Astrocyte of the spinal cord (primary cell): ENCODE measurements at regions not wholly inside any gene's neighbourhood (a gene's known extent, or its start where the extent isn't known, plus 50 kb on each side); places are given as distances from the start of the nearest gene placed in this dataset.

Experiments
- DNase-seq: peaks from one replicate; pipeline ENCODE4 v3.0.0; 2011; ENCODE audit warnings: low read depth, low spot score
- H3K4me3 ChIP-seq: 2 replicates; pipeline ENCODE4 v1.5.1; 2011; ENCODE audit warnings: low read depth, mild to moderate bottlenecking, low read length, moderate library complexity
- CTCF ChIP-seq: IDR thresholded peaks from 2 replicates; pipeline ENCODE4 v1.5.1; 2012; ENCODE audit warnings: low read depth, mild to moderate bottlenecking, low read length, inconsistent platforms
- in situ Hi-C: cut with HindIII; loops from 2 replicates; pipeline ENCODE4 v1.10.0; 2017; ENCODE audit warnings: low sequenced_read_pairs

GRCh38 chr2:23327887-23328286 is 57.1 kb upstream of the KLHL29 start:
- no peak overlapping the region for H3K4me3 ChIP-seq
- no peak for DNase-seq
- TF ChIP-seq CTCF: no peak
- in situ Hi-C loops: no loop called here

GRCh38 chr2:23330214-23330613 is 54.8 kb upstream of the KLHL29 start:
- H3K4me3 ChIP-seq: no peak overlapping the region
- in situ Hi-C loops: no loop called here
- DNase-seq: no peak
- no peak for TF ChIP-seq CTCF
